CD14-positive monocyte (primary cell): ENCODE measurements at regions not wholly inside any gene's neighbourhood (a gene's known extent, or its start where the extent isn't known, plus 50 kb on each side); places are given as distances from the start of the nearest gene placed in this dataset.

ENCODE experiments used
- DNase-seq, 3 donors: peaks; one replicate each; pipeline ENCODE4 v3.0.0-alpha.2; 2011 to 2022
- H2AFZ ChIP-seq: 2 replicates; pipeline ENCODE4 v1.6.0; 2012; ENCODE audit warnings: mild to moderate bottlenecking, low read depth, low read length, inconsistent platforms; ENCODE audit not compliant: insufficient read depth, poor library complexity, severe bottlenecking
- H3K27ac ChIP-seq, 2 donors: 1 replicate in 1 of 2; 2 replicates in 1 of 2; pipeline ENCODE4 v1.5.1; 2012 to 2013; ENCODE audit warnings: low read length in 2 of 2, control low read depth in 1 of 2, inconsistent platforms in 1 of 2, low read depth in 1 of 2, mild to moderate bottlenecking in 1 of 2
- H3K27me3 ChIP-seq, 2 donors: one replicate each; pipeline versions ENCODE4 v1.6.0 to v1.6.1; 2011 to 2013; ENCODE audit warnings: low read length in 2 of 2; ENCODE audit not compliant: control insufficient read depth in 2 of 2, insufficient read depth in 2 of 2
- H3K36me3 ChIP-seq, 2 donors: replicated peaks in 1 of 2; 1 replicate in 1 of 2; 2 replicates in 1 of 2; pipeline versions ENCODE4 v1.5.1 to v1.6.1; 2012 to 2013; ENCODE audit warnings: low read length in 2 of 2, control low read depth in 1 of 2, inconsistent platforms in 1 of 2, mild to moderate bottlenecking in 1 of 2; ENCODE audit not compliant: insufficient read depth in 2 of 2, control insufficient read depth in 1 of 2
- H3K4me1 ChIP-seq, 2 donors: 1 replicate in 1 of 2; 2 replicates in 1 of 2; pipeline versions ENCODE4 v1.5.1 to v1.6.1; 2012 to 2013; ENCODE audit warnings: low read length in 2 of 2, control low read depth in 1 of 2, inconsistent platforms in 1 of 2, mild to moderate bottlenecking in 1 of 2, moderate library complexity in 1 of 2; ENCODE audit not compliant: insufficient read depth in 2 of 2, control insufficient read depth in 1 of 2
- H3K4me2 ChIP-seq: replicated peaks from 2 replicates; pipeline ENCODE3; 2012; ENCODE audit warnings: low read length, moderate library complexity, mild to moderate bottlenecking; ENCODE audit not compliant: poor library complexity, severe bottlenecking; ENCODE audit errors: extremely low read depth
- H3K4me3 ChIP-seq, 3 experiments: fragments of 200-600 bp in 1 of 3; sonication (generic) in 1 of 3; replicated peaks in 1 of 3; 1 replicate in 2 of 3; 2 replicates in 1 of 3; pipeline ENCODE4 v1.5.1; 2011 to 2013; ENCODE audit warnings: low read length in 3 of 3, mild to moderate bottlenecking in 3 of 3, control low read depth in 2 of 3, low read depth in 2 of 3, inconsistent platforms in 1 of 3, moderate library complexity in 1 of 3
- H3K79me2 ChIP-seq: 2 replicates; pipeline ENCODE4 v1.6.0; 2012; ENCODE audit warnings: mild to moderate bottlenecking, control low read depth, inconsistent platforms, low read length, moderate library complexity; ENCODE audit not compliant: insufficient read depth
- H3K9ac ChIP-seq: 2 replicates; pipeline ENCODE4 v1.6.0; 2017; ENCODE audit warnings: low read length, mild to moderate bottlenecking; ENCODE audit not compliant: insufficient read depth, poor library complexity, severe bottlenecking
- H3K9me3 ChIP-seq, 2 donors: replicated peaks in 1 of 2; 1 replicate in 1 of 2; 2 replicates in 1 of 2; pipeline versions ENCODE4 v1.5.1 to v1.6.1; 2012 to 2013; ENCODE audit warnings: low read length in 2 of 2, control low read depth in 1 of 2; ENCODE audit not compliant: control insufficient read depth in 1 of 2, insufficient read depth in 1 of 2
- H4K20me1 ChIP-seq: 2 replicates; pipeline ENCODE4 v1.6.0; 2012; ENCODE audit warnings: mild to moderate bottlenecking, low read length, control low read depth, moderate library complexity; ENCODE audit not compliant: insufficient read depth
- H3K27ac Mint-ChIP-seq, 7 donors: one replicate each; pipeline ENCODE4 v1.8.0; 2020; ENCODE audit warnings: mild to moderate bottlenecking in 7 of 7, mixed read lengths in 7 of 7, moderate library complexity in 6 of 7, inconsistent platforms in 2 of 7
- H3K27me3 Mint-ChIP-seq, 3 donors: one replicate each; pipeline ENCODE4 v1.8.0; 2021 to 2022; ENCODE audit warnings: low read depth in 3 of 3, mild to moderate bottlenecking in 3 of 3, mixed read lengths in 3 of 3, moderate library complexity in 3 of 3, inconsistent platforms in 1 of 3
- H3K36me3 Mint-ChIP-seq, 2 donors: one replicate each; pipeline ENCODE4 v1.8.0; 2020; ENCODE audit warnings: mixed read lengths in 2 of 2, inconsistent platforms in 1 of 2, mild to moderate bottlenecking in 1 of 2
- H3K4me1 Mint-ChIP-seq: one replicate; pipeline ENCODE4 v1.8.0; 2020; ENCODE audit warnings: mild to moderate bottlenecking, mixed read lengths
- H3K4me3 Mint-ChIP-seq, 2 donors: one replicate each; pipeline ENCODE4 v1.8.0; 2020; ENCODE audit warnings: mild to moderate bottlenecking in 2 of 2, mixed read lengths in 2 of 2, moderate library complexity in 1 of 2
- H3K9me3 Mint-ChIP-seq, 7 donors: one replicate each; pipeline ENCODE4 v1.8.0; 2020 to 2022; ENCODE audit warnings: mixed read lengths in 7 of 7, mild to moderate bottlenecking in 6 of 7, moderate library complexity in 6 of 7, inconsistent platforms in 2 of 7
- CTCF ChIP-seq: fragments of 200-600 bp; IDR thresholded peaks from one replicate; pipeline ENCODE4 v1.8.0; 2022; ENCODE audit warnings: antibody characterized with exemption, mild to moderate bottlenecking
- WGBS: methylation state at CpG from one replicate; pipeline ENCODE4 v1.1.5; 2013; ENCODE audit warnings: missing lambda C conversion rate; ENCODE audit not compliant: insufficient coverage; 5-methylcytosine and 5-hydroxymethylcytosine counted together
- intact Hi-C, 2 donors: fragments of 100-400 bp; cut with micrococcal nuclease; formaldehyde crosslinking; loops; one replicate each; pipeline versions ENCODE4 v1.15.0 to v1.15.1; 2023

GRCh38 chr6:158259136-158259535 is 53.1 kb upstream of the TULP4 start:
- intact Hi-C loops = no loop called here
- Histone ChIP-seq H4K20me1 (peaks cover 27% of the 10 kb centered on the region), H3K27ac (no peak overlapping the region), H3K9ac (no peak overlapping the region), H3K36me3 (no peaks in the 10 kb centered on the region), H3K4me1 (no peaks in the 10 kb centered on the region), H3K4me2 (no peak overlapping the region), H3K27me3 (no peaks in the 10 kb centered on the region), H3K4me3 (no peak overlapping the region), H3K9me3 (no peaks in the 10 kb centered on the region), H3K79me2 (no peaks in the 10 kb centered on the region), H2AFZ (no peak overlapping the region)
- Mint-ChIP-seq H3K27ac (no peak overlapping the region), H3K27me3 (peaks cover 0 to 4% (median 2%) of the 10 kb centered on the region in 3 donors), H3K9me3 (peaks cover 0 to 5% (median 0%) of the 10 kb centered on the region in 7 donors), H3K4me3 (no peak overlapping the region), H3K4me1 (peaks cover 2% of the 10 kb centered on the region), H3K36me3 (no peaks in the 10 kb centered on the region)
- no peak for DNase-seq
- TF ChIP-seq CTCF = no peak
- WGBS = no CpG with 5 or more reads among the region's 4 CpGs

GRCh38 chr6:158259845-158260244 is 52.4 kb upstream of the TULP4 start:
- DNase-seq = no peak
- Histone ChIP-seq H3K9ac (no peak overlapping the region), H3K27ac (no peak overlapping the region), H3K79me2 (no peaks in the 10 kb centered on the region), H3K4me3 (no peak overlapping the region), H3K4me1 (no peaks in the 10 kb centered on the region), H3K9me3 (no peaks in the 10 kb centered on the region), H3K27me3 (no peaks in the 10 kb centered on the region), H3K4me2 (no peak overlapping the region), H4K20me1 (peaks cover 30% of the 10 kb centered on the region), H3K36me3 (no peaks in the 10 kb centered on the region), H2AFZ (no peak overlapping the region)
- no peaks in the 10 kb centered on the region for H3K36me3 Mint-ChIP-seq
- H3K4me1 Mint-ChIP-seq = peaks cover 2% of the 10 kb centered on the region
- H3K9me3 Mint-ChIP-seq = peaks cover 0 to 8% (median 0%) of the 10 kb centered on the region in 7 donors
- intact Hi-C loops = no loop called here
- H3K27ac Mint-ChIP-seq = no peak overlapping the region
- H3K4me3 Mint-ChIP-seq = no peak overlapping the region
- WGBS = 100% methylated on average over 1 of the region's 3 CpGs
- peaks cover 0 to 4% (median 2%) of the 10 kb centered on the region in 3 donors for H3K27me3 Mint-ChIP-seq
- TF ChIP-seq CTCF = no peak
